WTC11 (cell line): ENCODE measurements at regions not wholly inside any gene's neighbourhood (a gene's known extent, or its start where the extent isn't known, plus 50 kb on each side); places are given as distances from the start of the nearest gene placed in this dataset.

Experiments used
- FOXK1 ChIP-seq: sonication (generic); formaldehyde crosslinking; IDR thresholded peaks from 2 replicates; pipeline ENCODE4 v1.8.0; 2022; ENCODE audit warnings: mild to moderate bottlenecking, moderate library complexity, missing genetic modification reagents
- NR3C1 ChIP-seq: sonication (generic); formaldehyde crosslinking; conservative IDR thresholded peaks from 2 replicates; pipeline ENCODE4 v1.8.1; 2023; ENCODE audit warnings: low read depth, mild to moderate bottlenecking, missing genetic modification reagents
- RELA ChIP-seq: sonication (generic); formaldehyde crosslinking; IDR thresholded peaks from 2 replicates; pipeline ENCODE4 v1.8.1; 2022; ENCODE audit warnings: missing genetic modification reagents, mild to moderate bottlenecking, borderline replicate concordance
- SP1 ChIP-seq: sonication (generic); formaldehyde crosslinking; conservative IDR thresholded peaks from 2 replicates; pipeline ENCODE4 v1.8.1; 2022; ENCODE audit warnings: missing genetic modification reagents
- ZNF317 ChIP-seq: sonication (generic); formaldehyde crosslinking; IDR thresholded peaks from 2 replicates; pipeline ENCODE4 v1.8.1; 2023; ENCODE audit warnings: low read depth, mild to moderate bottlenecking, moderate library complexity, missing genetic modification reagents, borderline replicate concordance
- ZNF671 ChIP-seq: fragments of 250-450 bp; sonication (Bioruptor Pico); IDR thresholded peaks from 2 replicates; pipeline ENCODE4 v1.8.0; 2021; ENCODE audit warnings: mild to moderate bottlenecking
- TF ChIP-seq, protein P1 (sequence below): sonication (generic); formaldehyde crosslinking; IDR thresholded peaks from 2 replicates; pipeline ENCODE4 v1.8.0; 2022; ENCODE audit warnings: mild to moderate bottlenecking, missing genetic modification reagents
- TF ChIP-seq, protein P2 (sequence below): fragments of 200-600 bp; IDR thresholded peaks from 2 replicates; pipeline ENCODE4 v1.8.0; 2022; ENCODE audit warnings: antibody characterized with exemption
- TF ChIP-seq, protein P3 (sequence below): sonication (generic); formaldehyde crosslinking; IDR thresholded peaks from 2 replicates; pipeline ENCODE4 v1.8.1; 2022; ENCODE audit warnings: missing genetic modification reagents, borderline replicate concordance
- TF ChIP-seq, protein P4 (sequence below): sonication (generic); formaldehyde crosslinking; IDR thresholded peaks from 2 replicates; pipeline ENCODE4 v1.8.1; 2022; ENCODE audit warnings: low read depth, missing genetic modification reagents, borderline replicate concordance
- TF ChIP-seq, protein P5 (sequence below): sonication (generic); formaldehyde crosslinking; IDR thresholded peaks from 2 replicates; pipeline ENCODE4 v1.8.1; 2022; ENCODE audit warnings: low read depth, mild to moderate bottlenecking, moderate library complexity, missing genetic modification reagents, borderline replicate concordance

DNA sequence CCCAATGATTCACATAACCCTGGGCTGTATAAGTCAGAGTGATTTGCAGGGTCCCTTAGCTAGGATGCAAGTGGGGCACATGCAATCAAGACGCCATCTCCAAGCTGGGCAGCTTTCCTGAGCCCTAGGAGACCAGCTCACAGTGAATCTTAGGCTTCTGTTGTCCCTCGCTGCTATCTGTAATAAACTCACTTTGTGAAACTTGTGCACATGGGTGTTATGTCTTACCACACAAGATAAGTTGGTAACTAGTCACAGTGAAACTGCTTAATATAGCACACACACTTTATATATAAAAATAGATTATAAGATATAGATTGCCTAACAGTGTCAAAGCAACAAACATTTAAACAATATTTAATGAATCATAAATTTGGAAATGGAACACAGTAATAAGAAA is 658.5 kb downstream of the SLCO4C1 start:
- TF ChIP-seq, protein P1, sequence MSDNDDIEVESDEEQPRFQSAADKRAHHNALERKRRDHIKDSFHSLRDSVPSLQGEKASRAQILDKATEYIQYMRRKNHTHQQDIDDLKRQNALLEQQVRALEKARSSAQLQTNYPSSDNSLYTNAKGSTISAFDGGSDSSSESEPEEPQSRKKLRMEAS, result no peak
- TF ChIP-seq, protein P2, sequence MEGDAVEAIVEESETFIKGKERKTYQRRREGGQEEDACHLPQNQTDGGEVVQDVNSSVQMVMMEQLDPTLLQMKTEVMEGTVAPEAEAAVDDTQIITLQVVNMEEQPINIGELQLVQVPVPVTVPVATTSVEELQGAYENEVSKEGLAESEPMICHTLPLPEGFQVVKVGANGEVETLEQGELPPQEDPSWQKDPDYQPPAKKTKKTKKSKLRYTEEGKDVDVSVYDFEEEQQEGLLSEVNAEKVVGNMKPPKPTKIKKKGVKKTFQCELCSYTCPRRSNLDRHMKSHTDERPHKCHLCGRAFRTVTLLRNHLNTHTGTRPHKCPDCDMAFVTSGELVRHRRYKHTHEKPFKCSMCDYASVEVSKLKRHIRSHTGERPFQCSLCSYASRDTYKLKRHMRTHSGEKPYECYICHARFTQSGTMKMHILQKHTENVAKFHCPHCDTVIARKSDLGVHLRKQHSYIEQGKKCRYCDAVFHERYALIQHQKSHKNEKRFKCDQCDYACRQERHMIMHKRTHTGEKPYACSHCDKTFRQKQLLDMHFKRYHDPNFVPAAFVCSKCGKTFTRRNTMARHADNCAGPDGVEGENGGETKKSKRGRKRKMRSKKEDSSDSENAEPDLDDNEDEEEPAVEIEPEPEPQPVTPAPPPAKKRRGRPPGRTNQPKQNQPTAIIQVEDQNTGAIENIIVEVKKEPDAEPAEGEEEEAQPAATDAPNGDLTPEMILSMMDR, result no peak
- TF ChIP-seq FOXK1 (CRISPR knock-in tag), result no peak
- TF ChIP-seq, protein P3, sequence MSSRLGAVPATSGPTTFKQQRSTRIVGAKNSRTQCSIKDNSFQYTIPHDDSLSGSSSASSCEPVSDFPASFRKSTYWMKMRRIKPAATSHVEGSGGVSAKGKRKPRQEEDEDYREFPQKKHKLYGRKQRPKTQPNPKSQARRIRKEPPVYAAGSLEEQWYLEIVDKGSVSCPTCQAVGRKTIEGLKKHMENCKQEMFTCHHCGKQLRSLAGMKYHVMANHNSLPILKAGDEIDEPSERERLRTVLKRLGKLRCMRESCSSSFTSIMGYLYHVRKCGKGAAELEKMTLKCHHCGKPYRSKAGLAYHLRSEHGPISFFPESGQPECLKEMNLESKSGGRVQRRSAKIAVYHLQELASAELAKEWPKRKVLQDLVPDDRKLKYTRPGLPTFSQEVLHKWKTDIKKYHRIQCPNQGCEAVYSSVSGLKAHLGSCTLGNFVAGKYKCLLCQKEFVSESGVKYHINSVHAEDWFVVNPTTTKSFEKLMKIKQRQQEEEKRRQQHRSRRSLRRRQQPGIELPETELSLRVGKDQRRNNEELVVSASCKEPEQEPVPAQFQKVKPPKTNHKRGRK, result no peak
- TF ChIP-seq SP1, result no peak
- TF ChIP-seq ZNF671 (CRISPR knock-in tag), result no peak
- TF ChIP-seq NR3C1 (CRISPR knock-in tag), result no peak
- TF ChIP-seq, protein P4, sequence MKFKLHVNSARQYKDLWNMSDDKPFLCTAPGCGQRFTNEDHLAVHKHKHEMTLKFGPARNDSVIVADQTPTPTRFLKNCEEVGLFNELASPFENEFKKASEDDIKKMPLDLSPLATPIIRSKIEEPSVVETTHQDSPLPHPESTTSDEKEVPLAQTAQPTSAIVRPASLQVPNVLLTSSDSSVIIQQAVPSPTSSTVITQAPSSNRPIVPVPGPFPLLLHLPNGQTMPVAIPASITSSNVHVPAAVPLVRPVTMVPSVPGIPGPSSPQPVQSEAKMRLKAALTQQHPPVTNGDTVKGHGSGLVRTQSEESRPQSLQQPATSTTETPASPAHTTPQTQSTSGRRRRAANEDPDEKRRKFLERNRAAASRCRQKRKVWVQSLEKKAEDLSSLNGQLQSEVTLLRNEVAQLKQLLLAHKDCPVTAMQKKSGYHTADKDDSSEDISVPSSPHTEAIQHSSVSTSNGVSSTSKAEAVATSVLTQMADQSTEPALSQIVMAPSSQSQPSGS (CRISPR knock-in tag), result no peak
- TF ChIP-seq, protein P5, sequence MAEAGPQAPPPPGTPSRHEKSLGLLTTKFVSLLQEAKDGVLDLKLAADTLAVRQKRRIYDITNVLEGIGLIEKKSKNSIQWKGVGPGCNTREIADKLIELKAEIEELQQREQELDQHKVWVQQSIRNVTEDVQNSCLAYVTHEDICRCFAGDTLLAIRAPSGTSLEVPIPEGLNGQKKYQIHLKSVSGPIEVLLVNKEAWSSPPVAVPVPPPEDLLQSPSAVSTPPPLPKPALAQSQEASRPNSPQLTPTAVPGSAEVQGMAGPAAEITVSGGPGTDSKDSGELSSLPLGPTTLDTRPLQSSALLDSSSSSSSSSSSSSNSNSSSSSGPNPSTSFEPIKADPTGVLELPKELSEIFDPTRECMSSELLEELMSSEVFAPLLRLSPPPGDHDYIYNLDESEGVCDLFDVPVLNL (CRISPR knock-in tag), result no peak
- TF ChIP-seq ZNF317 (CRISPR knock-in tag), result no peak
- TF ChIP-seq RELA (CRISPR knock-in tag), result no peak
